HG03354 (cell line): ENCODE measurements at regions not wholly inside any gene's neighbourhood (a gene's known extent, or its start where the extent isn't known, plus 50 kb on each side); places are given as distances from the start of the nearest gene placed in this dataset.

Experiments used
- ATAC-seq: cut with Tn5 transposase; IDR thresholded peaks from one replicate; pipeline ENCODE4 v1.9.1; 2021; ENCODE audit warnings: mild to moderate bottlenecking; ENCODE audit not compliant: unreplicated experiment, poor library complexity, severe bottlenecking

GRCh38 chr4:156606554-156607477, 364.8 kb downstream of the PDGFC start:
- ATAC-seq = no peak

- ATAC-seq = no peak
Observed at GRCh38 chr4:156598138-156598681, 373.4 kb downstream of the PDGFC start.

- ATAC-seq = no peak
Observed at GRCh38 chr4:156596706-156597329, 374.8 kb downstream of the PDGFC start.

GRCh38 chr4:156596026-156596425, 375.6 kb downstream of the PDGFC start:
- no peak for ATAC-seq

GRCh38 chr4:156595041-156595440, 376.6 kb downstream of the PDGFC start:
- no peak for ATAC-seq

- ATAC-seq = no peak
Observed at GRCh38 chr4:156594624-156595023, 377.0 kb downstream of the PDGFC start.

GRCh38 chr4:156593464-156593863, 378.1 kb downstream of the PDGFC start:
- no peak for ATAC-seq

GRCh38 chr4:156591679-156592078, 379.9 kb downstream of the PDGFC start:
- no peak for ATAC-seq

- ATAC-seq = no peak
Observed at GRCh38 chr4:156584100-156584499, 387.5 kb downstream of the PDGFC start.

- ATAC-seq = no peak
Observed at GRCh38 chr4:156583265-156583664, 388.3 kb downstream of the PDGFC start.

- ATAC-seq = no peak
Observed at GRCh38 chr4:156581282-156582063, 390.1 kb downstream of the PDGFC start.

GRCh38 chr4:156578713-156579112, 392.9 kb downstream of the PDGFC start:
- ATAC-seq = no peak

GRCh38 chr4:156578005-156578404, 393.6 kb downstream of the PDGFC start:
- no peak for ATAC-seq

- ATAC-seq = no peak
Observed at GRCh38 chr4:156576946-156577345, 394.7 kb downstream of the PDGFC start.

GRCh38 chr4:156575430-156576073, 396.0 kb downstream of the PDGFC start:
- ATAC-seq = no peak

- ATAC-seq = no peak
Observed at GRCh38 chr4:156571146-156571545, 400.5 kb downstream of the PDGFC start.

- ATAC-seq = no peak
Observed at GRCh38 chr4:156569535-156569934, 402.1 kb downstream of the PDGFC start.

- no peak for ATAC-seq
Observed at GRCh38 chr4:156568484-156568883, 403.1 kb downstream of the PDGFC start.

- no peak for ATAC-seq
Observed at GRCh38 chr4:156568041-156568440, 403.6 kb downstream of the PDGFC start.

- ATAC-seq = no peak
Observed at GRCh38 chr4:156560701-156561100, 410.9 kb downstream of the PDGFC start.
